ENCODE measurements at regions not wholly inside any gene's neighbourhood (a gene's known extent, or its start where the extent isn't known, plus 50 kb on each side); places are given as distances from the start of the nearest gene placed in this dataset.
"Not testable (repeated sequence)": the region's sequence is repeated elsewhere in the genome, so short reads cannot be mapped to it uniquely, and the experiment has no call there.

DNA sequence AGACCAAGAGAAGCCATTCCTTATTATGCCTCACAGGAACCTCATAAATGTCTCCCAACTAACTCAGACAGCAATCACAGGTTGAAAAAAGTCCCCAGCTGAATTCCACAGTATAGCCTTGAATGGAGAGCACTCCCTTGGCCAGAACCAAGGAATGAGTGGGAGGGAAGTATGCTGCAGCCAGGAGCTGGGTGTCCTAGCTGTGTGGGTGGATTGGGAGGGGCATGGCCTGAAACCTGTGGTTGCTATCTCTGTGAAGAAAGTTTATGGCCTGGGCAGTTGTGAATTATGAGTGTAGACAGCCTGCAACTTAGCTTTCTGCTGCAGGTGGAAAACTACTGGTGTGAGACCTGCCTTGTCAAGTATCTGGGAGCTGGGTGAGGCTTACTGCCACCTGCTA, 316.1 kb upstream of the VSTM2A start:
- H4K5ac ChIP-seq (ENCODE audit: low read depth, low read length); H4K20me1 ChIP-seq (ENCODE audit: insufficient read depth, low read length); H3K14ac ChIP-seq (replicated peaks; ENCODE audit: low read depth, low read length); H4K91ac ChIP-seq (ENCODE audit: insufficient read depth, low read depth, low read length); H2BK120ac ChIP-seq (ENCODE audit: low read depth, low read length); H3K9me1 ChIP-seq (ENCODE audit: insufficient read depth, low read length); H3K4me2 ChIP-seq (ENCODE audit: low read depth, low read length); dilution Hi-C loops (cut with HindIII; ENCODE audit: low sequenced_read_pairs, unreplicated experiment); POLR2A ChIA-PET (ENCODE audit: unreplicated experiment); H2AFZ ChIP-seq (replicated peaks; ENCODE audit: low read length, poor library complexity); H3K9ac ChIP-seq (ENCODE audit: low read depth, low read length); H3K4me3 ChIP-seq (ENCODE audit: insufficient read depth, low read depth, low read length); H3K79me1 ChIP-seq (ENCODE audit: low read depth in 1 of 2, low read length in 2 of 2); H2BK15ac ChIP-seq (ENCODE audit: low read depth, low read length); H3K18ac ChIP-seq (ENCODE audit: low read depth, low read length); H3K56ac ChIP-seq (ENCODE audit: extremely low read depth, insufficient read depth, low read length); ATAC-seq (ENCODE audit: low read depth); H2AK5ac ChIP-seq (ENCODE audit: low read depth, low read length); H3K27me3 ChIP-seq (ENCODE audit: control insufficient read depth, insufficient read depth, low read length); H3K9me3 ChIP-seq (ENCODE audit: control insufficient read depth, insufficient read depth, low read length); H2AK9ac ChIP-seq (replicated peaks; ENCODE audit: low read depth, low read length, poor library complexity); H3K4ac ChIP-seq (ENCODE audit: low read depth, low read length); H2BK5ac ChIP-seq (ENCODE audit: low read depth, low read length, poor library complexity, severe bottlenecking); H3K36me3 ChIP-seq (ENCODE audit: control insufficient read depth, insufficient read depth, low read length); H3K4me1 ChIP-seq (ENCODE audit: control insufficient read depth, insufficient read depth, low read length); in situ Hi-C loops (cut with MboI; ENCODE audit: low sequenced_read_pairs); H2BK20ac ChIP-seq (ENCODE audit: low read depth, low read length); BruUV-seq (replicated peaks); intact Hi-C loops (cut with micrococcal nuclease); H4K8ac ChIP-seq (ENCODE audit: low read depth in 2 of 2, low read length in 2 of 2); DNase-seq; H3K23ac ChIP-seq (ENCODE audit: low read depth, low read length); CTCF ChIA-PET; H3K27ac ChIP-seq (ENCODE audit: insufficient read depth, low read length): not testable (repeated sequence)
